K562 (cell line): ENCODE measurements at regions not wholly inside any gene's neighbourhood (a gene's known extent, or its start where the extent isn't known, plus 50 kb on each side); places are given as distances from the start of the nearest gene placed in this dataset.

ENCODE experiments used
- ATAC-seq: fragments of 200-7000 bp; cut with Tn5 transposase; 3 replicates; pipeline ENCODE4 v1.9.1; 2020; ENCODE audit warnings: moderate library complexity
- BruUV-seq: library from RNA; stranded (reverse); fragments of 400-500 nt; replicated peaks from 2 replicates; lab custom pipeline; 2021; lab: Mats Ljungman, UMichigan
- CTCF ChIA-PET: fragments of 300-600 bp; formaldehyde crosslinking; extraction: SDS; loops from one replicate; lab custom pipeline; 2021; ENCODE audit warnings: low intra/inter-chr PET ratio; lab: Yijun Ruan, JAX
- POLR2A ChIA-PET: fragments of 300-600, 350-650 bp; sonication (Branson Sonifier 250); formaldehyde crosslinking; extraction: SDS; loops from one replicate; lab custom pipeline; 2021; ENCODE audit warnings: antibody characterized with exemption, inconsistent platforms; lab: Yijun Ruan, JAX
- DNase-seq, 4 experiments: peaks; one replicate each; pipeline versions ENCODE4 v3.0.0 to v3.0.0-alpha.2; 2011 to 2018; ENCODE audit warnings: low spot score in 3 of 4, mixed read lengths in 3 of 4; ENCODE audit errors: extremely low read depth in 1 of 4
- FAIRE-seq: peaks from 2 replicates; lab custom pipeline; 2011; peaks lifted over from hg19 to GRCh38; lab: Jason Lieb, UNC
- H2AFZ ChIP-seq: 2 replicates; pipeline ENCODE4 v1.6.0; 2011; ENCODE audit warnings: low read depth, low read length, control low read depth, inconsistent platforms
- H3K27ac ChIP-seq: fragments of 200-600 bp; 3 replicates; pipeline ENCODE4 v1.8.0; 2011; ENCODE audit warnings: low read depth, mild to moderate bottlenecking, control low read depth, inconsistent platforms, low read length, moderate library complexity, mixed read lengths; ENCODE audit errors: extremely low read depth
- H3K27me3 ChIP-seq, 2 experiments: fragments of 300-600 bp in 1 of 2; 2 replicates in 1 of 2; 3 replicates in 1 of 2; pipeline versions ENCODE4 v1.6.0 to v1.8.0; 2011; ENCODE audit warnings: inconsistent platforms in 2 of 2, low read length in 2 of 2, mild to moderate bottlenecking in 1 of 2, mixed read lengths in 1 of 2, moderate library complexity in 1 of 2; ENCODE audit not compliant: control insufficient read depth in 2 of 2, insufficient read depth in 2 of 2
- H3K36me3 ChIP-seq: fragments of 300-600 bp; 3 replicates; pipeline ENCODE4 v1.8.0; 2011; ENCODE audit warnings: mild to moderate bottlenecking, low read length, inconsistent platforms; ENCODE audit not compliant: control insufficient read depth, insufficient read depth
- H3K4me1 ChIP-seq, 2 experiments: fragments of 200-600 bp in 1 of 2; replicated peaks in 1 of 2; 2 replicates in 1 of 2; 3 replicates in 1 of 2; pipeline versions ENCODE4 v1.5.1 to v1.8.0; 2011; ENCODE audit warnings: inconsistent platforms in 2 of 2, low read length in 2 of 2, mild to moderate bottlenecking in 1 of 2, mixed read lengths in 1 of 2, moderate library complexity in 1 of 2; ENCODE audit not compliant: control insufficient read depth in 2 of 2, insufficient read depth in 2 of 2
- H3K4me2 ChIP-seq: 2 replicates; pipeline ENCODE4 v1.6.1; 2011; ENCODE audit warnings: low read length, control low read depth, inconsistent platforms, mixed read lengths; ENCODE audit not compliant: insufficient read depth
- H3K4me3 ChIP-seq: fragments of 200-600 bp; sonication (generic), shearing (Covaris generic); 2 replicates; pipeline ENCODE4 v1.5.1; 2016; ENCODE audit warnings: control low read depth, inconsistent platforms
- H3K79me2 ChIP-seq: fragments of 200-600 bp; 3 replicates; pipeline ENCODE4 v1.8.0; 2011; ENCODE audit warnings: low read length, inconsistent platforms; ENCODE audit not compliant: control insufficient read depth, insufficient read depth
- H3K9ac ChIP-seq, 2 experiments: 2 replicates each; pipeline versions ENCODE4 v1.6.0 to v1.6.1; 2011; ENCODE audit warnings: low read depth in 2 of 2, low read length in 2 of 2, control low read depth in 1 of 2, inconsistent platforms in 1 of 2, mild to moderate bottlenecking in 1 of 2, mixed read lengths in 1 of 2; ENCODE audit not compliant: insufficient read depth in 1 of 2
- H3K9me1 ChIP-seq: one replicate; pipeline ENCODE4 v1.6.0; 2011; ENCODE audit warnings: inconsistent platforms, mild to moderate bottlenecking, low read length, moderate library complexity; ENCODE audit not compliant: control insufficient read depth, insufficient read depth
- H3K9me3 ChIP-seq: replicated peaks from 2 replicates; pipeline ENCODE4 v1.5.1; 2011; ENCODE audit warnings: low read depth, low read length, inconsistent platforms; ENCODE audit not compliant: control insufficient read depth, insufficient read depth
- H4K20me1 ChIP-seq: replicated peaks from 2 replicates; pipeline ENCODE4 v1.6.1; 2011; ENCODE audit warnings: low read length, inconsistent platforms, mixed read lengths; ENCODE audit not compliant: control insufficient read depth, insufficient read depth
- E4F1 ChIP-seq: fragments of 250-450 bp; sonication (Bioruptor Pico); IDR thresholded peaks from 2 replicates; pipeline ENCODE4 v1.5.0; 2021; ENCODE audit warnings: mild to moderate bottlenecking, borderline replicate concordance
- EGR1 ChIP-seq: fragments of 450-650 bp; conservative IDR thresholded peaks from 2 replicates; pipeline ENCODE4 v1.6.1; 2017; ENCODE audit warnings: mild to moderate bottlenecking
- ETV1 ChIP-seq: fragments of 450-650 bp; conservative IDR thresholded peaks from 2 replicates; pipeline ENCODE4 v1.6.1; 2016; ENCODE audit warnings: missing genetic modification characterization, control low read depth, low read depth, missing compliant biosample characterization
- ETV5 ChIP-seq: sonication (generic); formaldehyde crosslinking; IDR thresholded peaks from 2 replicates; pipeline ENCODE4 v1.4.0; 2020; ENCODE audit warnings: low read depth, mild to moderate bottlenecking, missing genetic modification reagents
- HMGN3 ChIP-seq: IDR thresholded peaks from 2 replicates; pipeline ENCODE4 v1.6.1; 2011; ENCODE audit warnings: borderline replicate concordance, low read depth, mild to moderate bottlenecking, mixed read lengths, low read length; ENCODE audit not compliant: insufficient read length; ENCODE audit errors: extremely low read depth
- MED1 ChIP-seq: sonication (generic); formaldehyde crosslinking; IDR thresholded peaks from 2 replicates; pipeline ENCODE4 v1.8.1; 2023; ENCODE audit warnings: missing genetic modification reagents, borderline replicate concordance
- PYGO2 ChIP-seq: fragments of 450-650 bp; IDR thresholded peaks from 2 replicates; pipeline ENCODE4 v1.6.1; 2016; ENCODE audit warnings: mild to moderate bottlenecking, missing genetic modification characterization, moderate library complexity, missing compliant biosample characterization
- RBM39 ChIP-seq: fragments of 200-400 bp; formaldehyde crosslinking; optimal IDR thresholded peaks from 2 replicates; pipeline ENCODE3; 2018; ENCODE audit warnings: low read depth, low read length
- ZBTB11 ChIP-seq, 3 experiments: fragments of 200-800 bp in 1 of 3; fragments of 250-450 bp in 1 of 3; fragments of 450-650 bp in 1 of 3; sonication (Bioruptor Pico) in 1 of 3; sonication (Bioruptor generic) in 1 of 3; formaldehyde crosslinking in 1 of 3; IDR thresholded peaks; 2 replicates each; pipeline versions ENCODE4 v1.6.1 to v1.8.0; 2016 to 2022; ENCODE audit warnings: mild to moderate bottlenecking in 2 of 3, missing genetic modification characterization in 2 of 3, missing compliant biosample characterization in 1 of 3, moderate library complexity in 1 of 3
- ZC3H8 ChIP-seq: fragments of 450-650 bp; IDR thresholded peaks from 2 replicates; pipeline ENCODE4 v1.6.1; 2017
- WGBS: fragments of 100-300 bp; shearing (Covaris generic); methylation state at CpG from one replicate; pipeline ENCODE4 v1.1.6; 2016; ENCODE audit warnings: low coverage, mixed read lengths; ENCODE audit not compliant: insufficient coverage; ENCODE audit errors: missing lambda C conversion rate; 5-methylcytosine and 5-hydroxymethylcytosine counted together
- in situ Hi-C: fragments of 300-500 bp; cut with MboI; formaldehyde crosslinking; loops from 4 replicates; pipeline ENCODE4 v1.15.0; 2018; ENCODE audit warnings: inconsistent platforms, mixed read lengths
- intact Hi-C: fragments of 100-400 bp; cut with micrococcal nuclease; formaldehyde crosslinking; loops from 2 replicates; pipeline ENCODE4 v1.14.2; 2022

- Histone ChIP-seq H3K9ac (no peak overlapping the region), H3K27ac (no peak overlapping the region), H3K9me1 (no peaks in the 10 kb centered on the region), H3K79me2 (no peaks in the 10 kb centered on the region), H3K4me3 (no peak overlapping the region), H3K4me2 (no peak overlapping the region), H3K27me3 (peaks cover 0 to 9% of the 10 kb centered on the region in 2 experiments; a peak in 3 of 5 replicates), H3K9me3 (no peaks in the 10 kb centered on the region), H3K36me3 (no peaks in the 10 kb centered on the region), H3K4me1 (no peaks in the 10 kb centered on the region), H4K20me1 (no peaks in the 10 kb centered on the region), H2AFZ (no peak overlapping the region)
- WGBS, result 1% methylated on average over 6 of the region's 6 CpGs
- in situ Hi-C loops (no loop called here), intact Hi-C loops (no loop called here)
- DNase-seq (no peak), ATAC-seq (no peak), FAIRE-seq (no peak)
- ChIA-PET POLR2A (interaction anchor here (1.3 kb wide), 1 partner anchor 24 kb away, joined by 5 read pairs; no protein-coding TSS in a partner anchor), CTCF (no interaction called here)
- BruUV-seq, result no TSS peak
- TF ChIP-seq RBM39 (no peak), ETV1 (no peak), EGR1 (no peak), HMGN3 (no peak), ZC3H8 (no peak), MED1 (CRISPR knock-in tag) (no peak), PYGO2 (tag) (no peak), ETV5 (no peak), ZBTB11 (CRISPR knock-in tag; IDR thresholded peaks at IDR 0.05) (no peak), E4F1 (CRISPR knock-in tag) (no peak)
Observed at GRCh38 chr1:243910607-243911006, 60.6 kb upstream of the AKT3 start.
